ENCODE measurements at regions not wholly inside any gene's neighbourhood (a gene's known extent, or its start where the extent isn't known, plus 50 kb on each side); places are given as distances from the start of the nearest gene placed in this dataset.

DNA sequence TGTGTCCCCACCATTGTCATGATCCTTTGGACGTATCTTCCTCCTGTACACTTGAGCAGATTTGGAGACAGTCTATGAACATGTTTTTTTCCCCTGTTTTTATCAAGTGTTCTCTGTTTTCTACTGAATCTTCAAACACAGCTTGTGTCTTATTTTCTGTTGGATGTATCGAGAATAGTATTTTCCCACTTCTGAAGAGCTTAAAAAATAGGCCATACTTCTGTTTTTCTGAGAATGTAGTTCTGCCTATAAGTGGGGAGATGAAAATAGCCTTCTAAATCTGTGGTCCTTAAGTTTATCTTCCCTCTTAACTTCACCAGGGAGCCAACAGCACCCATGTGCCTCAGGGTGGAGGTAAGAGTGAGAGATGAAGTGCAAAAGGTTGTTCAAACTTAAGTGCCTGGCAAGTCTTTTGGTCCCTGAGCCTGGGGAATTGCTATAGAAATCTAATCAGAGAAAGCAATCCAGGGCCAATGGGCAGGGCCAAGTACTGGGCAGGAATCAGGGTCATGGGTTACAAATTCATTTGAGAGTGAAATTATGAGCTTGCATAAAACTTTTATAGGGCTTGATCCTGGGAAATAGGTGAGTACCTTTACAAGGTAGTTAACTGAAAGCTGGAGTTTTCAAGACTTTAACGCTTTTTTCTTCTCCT, 58.9 kb downstream of the ARF6 start:
- TF ChIP-seq, protein P1, sequence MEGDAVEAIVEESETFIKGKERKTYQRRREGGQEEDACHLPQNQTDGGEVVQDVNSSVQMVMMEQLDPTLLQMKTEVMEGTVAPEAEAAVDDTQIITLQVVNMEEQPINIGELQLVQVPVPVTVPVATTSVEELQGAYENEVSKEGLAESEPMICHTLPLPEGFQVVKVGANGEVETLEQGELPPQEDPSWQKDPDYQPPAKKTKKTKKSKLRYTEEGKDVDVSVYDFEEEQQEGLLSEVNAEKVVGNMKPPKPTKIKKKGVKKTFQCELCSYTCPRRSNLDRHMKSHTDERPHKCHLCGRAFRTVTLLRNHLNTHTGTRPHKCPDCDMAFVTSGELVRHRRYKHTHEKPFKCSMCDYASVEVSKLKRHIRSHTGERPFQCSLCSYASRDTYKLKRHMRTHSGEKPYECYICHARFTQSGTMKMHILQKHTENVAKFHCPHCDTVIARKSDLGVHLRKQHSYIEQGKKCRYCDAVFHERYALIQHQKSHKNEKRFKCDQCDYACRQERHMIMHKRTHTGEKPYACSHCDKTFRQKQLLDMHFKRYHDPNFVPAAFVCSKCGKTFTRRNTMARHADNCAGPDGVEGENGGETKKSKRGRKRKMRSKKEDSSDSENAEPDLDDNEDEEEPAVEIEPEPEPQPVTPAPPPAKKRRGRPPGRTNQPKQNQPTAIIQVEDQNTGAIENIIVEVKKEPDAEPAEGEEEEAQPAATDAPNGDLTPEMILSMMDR (IDR thresholded peaks at IDR 0.05) = no peak
- TF ChIP-seq MAZ (IDR thresholded peaks at IDR 0.05; ENCODE audit: borderline replicate concordance, low read depth, low read length) (no peak), JUN (IDR thresholded peaks at IDR 0.05) (no peak), RFX5 (IDR thresholded peaks at IDR 0.05) (no peak), POLR2A (IDR thresholded peaks at IDR 0.05; ENCODE audit: low read length) (no peak)
- TF ChIP-seq, protein P2, sequence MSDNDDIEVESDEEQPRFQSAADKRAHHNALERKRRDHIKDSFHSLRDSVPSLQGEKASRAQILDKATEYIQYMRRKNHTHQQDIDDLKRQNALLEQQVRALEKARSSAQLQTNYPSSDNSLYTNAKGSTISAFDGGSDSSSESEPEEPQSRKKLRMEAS (IDR thresholded peaks at IDR 0.05) = no peak
- TF ChIP-seq, protein P3, sequence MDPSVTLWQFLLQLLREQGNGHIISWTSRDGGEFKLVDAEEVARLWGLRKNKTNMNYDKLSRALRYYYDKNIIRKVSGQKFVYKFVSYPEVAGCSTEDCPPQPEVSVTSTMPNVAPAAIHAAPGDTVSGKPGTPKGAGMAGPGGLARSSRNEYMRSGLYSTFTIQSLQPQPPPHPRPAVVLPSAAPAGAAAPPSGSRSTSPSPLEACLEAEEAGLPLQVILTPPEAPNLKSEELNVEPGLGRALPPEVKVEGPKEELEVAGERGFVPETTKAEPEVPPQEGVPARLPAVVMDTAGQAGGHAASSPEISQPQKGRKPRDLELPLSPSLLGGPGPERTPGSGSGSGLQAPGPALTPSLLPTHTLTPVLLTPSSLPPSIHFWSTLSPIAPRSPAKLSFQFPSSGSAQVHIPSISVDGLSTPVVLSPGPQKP (IDR thresholded peaks at IDR 0.05; ENCODE audit: low read depth, low read length) = no peak

All from A549 (cell line).